ENCODE measurements at regions not wholly inside any gene's neighbourhood (a gene's known extent, or its start where the extent isn't known, plus 50 kb on each side); places are given as distances from the start of the nearest gene placed in this dataset.

GRCh38 chr2:58865436-58865835 lies 624.3 kb upstream of the FANCL start:
- DNase-seq (ENCODE audit: low read depth), result no peak

GRCh38 chr2:58862244-58862643 lies 621.1 kb upstream of the FANCL start:
- no peak for DNase-seq (ENCODE audit: low read depth)

DNA sequence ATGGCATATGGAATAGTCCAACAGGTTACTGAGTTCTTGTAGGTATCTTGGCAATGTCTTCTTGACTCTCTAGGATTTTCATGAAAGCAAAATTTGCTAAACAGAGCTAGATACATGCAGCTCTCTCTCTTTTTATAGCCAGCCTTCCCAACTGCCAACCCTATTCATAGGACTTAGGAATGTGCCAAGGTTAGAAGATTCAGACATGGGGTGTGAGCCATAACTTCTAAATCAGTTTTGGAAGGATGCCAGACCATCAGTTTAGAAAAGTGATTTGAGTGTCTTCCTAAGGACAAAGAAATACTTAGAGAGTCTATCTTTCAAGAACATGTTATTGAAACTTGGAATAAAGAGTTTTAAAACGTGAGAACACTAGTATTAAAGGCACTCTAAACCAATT lies 619.5 kb upstream of the FANCL start:
- DNase-seq (ENCODE audit: low read depth), result no peak

- DNase-seq (ENCODE audit: low read depth), result no peak
Observed at GRCh38 chr2:58856100-58856499, 615.0 kb upstream of the FANCL start.

GRCh38 chr2:58853420-58853819 lies 612.3 kb upstream of the FANCL start:
- no peak for DNase-seq (ENCODE audit: low read depth)

DNA sequence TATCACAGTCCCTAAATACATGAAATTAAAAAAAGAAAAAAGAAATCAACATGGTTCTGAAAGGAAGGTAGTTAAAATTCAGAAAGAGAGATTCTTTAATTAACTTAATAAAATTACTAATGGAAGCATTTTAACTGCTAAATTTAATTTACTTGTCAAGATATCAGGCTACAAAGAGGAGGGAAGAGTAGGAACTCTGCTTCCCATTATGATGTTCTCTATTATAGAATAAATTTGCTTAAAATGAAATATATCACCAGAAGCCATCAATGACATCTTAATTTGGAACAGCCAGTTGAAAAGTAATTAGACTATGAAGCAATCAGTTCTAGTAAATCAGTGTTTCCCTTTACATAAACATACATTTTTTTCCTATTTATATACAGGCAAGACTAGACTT lies 611.8 kb upstream of the FANCL start:
- DNase-seq (ENCODE audit: low read depth), result no peak

DNA sequence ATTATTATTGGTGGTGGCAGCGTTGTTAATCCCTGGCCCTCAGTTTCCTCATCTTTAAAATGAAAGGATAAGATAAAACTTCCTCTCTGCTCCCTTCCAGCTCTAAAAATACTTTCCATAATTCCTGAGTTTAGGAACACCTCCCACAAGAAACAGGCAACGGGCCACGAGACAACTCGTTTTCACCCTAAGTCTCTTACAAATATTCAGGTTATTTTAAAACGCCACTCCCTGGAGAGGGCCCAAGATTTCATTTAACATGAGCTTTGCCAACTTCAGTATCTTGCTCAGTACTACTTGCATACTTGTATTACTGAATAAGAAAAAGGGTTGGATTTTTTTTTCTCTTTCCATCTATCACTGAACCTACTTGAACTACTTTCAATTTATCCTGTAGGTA lies 611.1 kb upstream of the FANCL start:
- no peak for DNase-seq (ENCODE audit: low read depth)

DNA sequence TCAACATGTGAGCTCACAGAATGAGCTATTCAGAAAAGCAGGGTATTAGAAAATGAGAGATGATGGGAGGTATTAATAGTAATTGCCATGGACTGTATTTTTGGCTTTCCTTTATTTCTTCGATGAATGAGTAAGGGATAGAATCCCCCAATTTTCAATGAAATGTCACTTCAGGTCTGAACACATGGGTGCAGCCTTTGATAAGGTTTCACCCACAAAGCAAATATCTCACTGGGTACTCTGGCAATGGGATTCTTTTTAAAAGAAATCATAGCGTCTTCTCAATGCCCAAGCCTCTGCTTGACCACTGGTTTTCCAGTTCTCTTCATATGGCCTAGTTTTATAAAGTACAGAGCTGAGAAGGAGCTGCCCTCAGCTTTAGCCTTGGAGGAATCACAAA lies 610.5 kb upstream of the FANCL start:
- DNase-seq (ENCODE audit: low read depth), result no peak

GRCh38 chr2:58845011-58845410 lies 603.9 kb upstream of the FANCL start:
- no peak for DNase-seq (ENCODE audit: low read depth)

DNA sequence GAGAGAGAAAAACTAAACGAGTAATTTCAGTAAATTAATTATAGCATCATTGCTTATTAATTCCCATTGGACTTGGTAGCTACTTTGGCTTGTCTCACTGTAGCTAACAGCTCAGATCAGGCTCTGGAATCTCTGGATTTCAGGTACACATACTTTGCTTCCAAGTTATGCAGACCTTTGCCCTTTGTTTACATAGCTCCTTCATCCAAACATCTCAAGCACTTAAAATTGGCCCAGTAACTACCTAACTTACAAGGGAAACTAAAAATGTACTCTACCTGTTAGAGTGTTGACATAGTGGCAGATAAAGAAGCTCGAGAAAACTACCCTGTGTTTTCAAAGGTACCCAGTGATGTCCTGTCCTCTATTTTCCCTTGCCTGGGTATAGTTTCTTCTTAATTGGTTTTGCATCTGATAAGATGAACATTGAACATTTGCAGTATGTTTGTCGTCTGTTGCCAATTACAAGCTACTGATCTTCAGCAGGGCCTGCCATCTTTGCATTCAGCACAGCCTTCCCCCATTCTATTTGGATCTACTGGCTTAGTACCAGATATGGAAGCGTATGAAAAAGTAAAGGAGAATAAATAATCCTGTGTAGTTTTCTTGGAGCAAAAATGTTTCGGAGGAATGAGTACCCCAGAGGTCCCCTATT lies 601.5 kb upstream of the FANCL start:
- DNase-seq (ENCODE audit: low read depth), result no peak

DNA sequence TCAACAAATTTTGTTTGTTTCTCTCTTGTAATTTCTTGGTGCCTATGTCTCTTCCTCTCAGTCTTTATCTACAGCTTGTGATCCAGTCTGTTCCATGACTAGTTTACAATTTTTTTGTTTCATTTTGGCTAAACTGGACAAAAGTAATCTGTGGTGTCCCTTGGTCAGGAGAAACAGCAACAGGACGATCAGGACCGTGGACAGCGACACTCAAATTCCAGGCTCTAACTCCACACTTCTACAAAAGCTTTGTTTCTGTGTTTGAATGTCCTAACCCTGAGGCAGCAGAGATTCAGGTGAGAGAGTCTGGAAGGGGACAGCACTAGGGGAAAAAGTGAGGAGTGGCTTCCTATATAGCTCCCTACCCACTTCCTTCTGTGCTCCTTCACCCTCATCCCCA lies 593.3 kb upstream of the FANCL start:
- DNase-seq (ENCODE audit: low read depth), result peak; percentile 0

GRCh38 chr2:58826795-58827194 lies 585.7 kb upstream of the FANCL start:
- no peak for DNase-seq (ENCODE audit: low read depth)

GRCh38 chr2:58812771-58813344 lies 571.7 kb upstream of the FANCL start:
- DNase-seq (ENCODE audit: low read depth), result no peak

GRCh38 chr2:58805126-58805525 lies 564.0 kb upstream of the FANCL start:
- no peak for DNase-seq (ENCODE audit: low read depth)

GRCh38 chr2:58803192-58803591 lies 562.1 kb upstream of the FANCL start:
- DNase-seq (ENCODE audit: low read depth), result no peak

DNA sequence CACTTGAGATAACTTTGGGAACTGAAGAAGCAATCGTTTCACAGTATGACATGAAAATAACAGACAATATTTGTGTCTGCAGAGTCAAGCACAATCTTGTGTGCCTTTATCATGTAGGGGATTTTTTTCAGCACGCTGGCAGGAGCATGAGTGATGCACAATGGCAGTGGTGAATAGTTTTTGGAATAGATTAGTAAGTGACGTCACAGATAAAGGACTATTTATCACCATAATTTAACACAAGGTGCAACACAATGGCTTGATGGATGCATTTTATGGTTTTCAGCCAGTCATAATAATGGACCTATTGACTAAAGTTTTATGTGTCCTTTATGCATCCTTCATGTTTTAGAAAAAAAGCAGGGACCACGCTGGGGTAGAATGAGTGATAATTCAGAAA lies 559.8 kb upstream of the FANCL start:
- DNase-seq (ENCODE audit: low read depth), result no peak

GRCh38 chr2:58798676-58799208 lies 557.6 kb upstream of the FANCL start:
- no peak for DNase-seq (ENCODE audit: low read depth)

DNA sequence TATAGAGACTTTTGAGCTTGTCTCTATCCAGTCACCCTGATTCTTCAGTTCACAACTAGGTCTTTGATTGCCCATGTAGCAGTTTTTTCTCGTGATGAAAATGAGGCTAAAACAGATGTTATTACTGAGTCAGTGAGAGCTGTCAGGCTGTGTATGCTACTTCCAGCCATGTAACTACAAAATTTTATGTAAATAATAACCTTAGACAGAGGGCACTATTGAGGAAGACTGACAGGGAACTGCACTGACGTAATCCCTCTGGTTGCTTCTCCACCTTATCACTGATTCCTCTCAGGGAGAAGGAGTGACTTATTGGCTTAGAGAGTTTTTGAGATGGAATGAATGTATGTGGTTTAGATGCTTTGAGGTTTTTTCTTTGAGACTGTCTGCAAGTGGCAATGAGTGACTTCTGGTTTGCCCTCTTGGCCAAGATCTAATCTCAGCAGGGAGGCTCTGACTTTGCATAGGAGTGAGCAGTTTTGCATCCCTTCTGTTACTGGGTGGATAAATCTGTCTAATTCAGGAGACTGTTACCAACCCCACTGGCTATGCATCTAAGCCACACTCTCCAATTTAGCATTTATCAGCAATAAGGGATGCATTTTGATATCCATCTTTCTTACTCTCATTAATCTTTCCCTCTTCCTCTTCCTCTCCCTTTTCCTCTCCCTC lies 555.2 kb upstream of the FANCL start:
- no peak for DNase-seq (ENCODE audit: low read depth)

DNA sequence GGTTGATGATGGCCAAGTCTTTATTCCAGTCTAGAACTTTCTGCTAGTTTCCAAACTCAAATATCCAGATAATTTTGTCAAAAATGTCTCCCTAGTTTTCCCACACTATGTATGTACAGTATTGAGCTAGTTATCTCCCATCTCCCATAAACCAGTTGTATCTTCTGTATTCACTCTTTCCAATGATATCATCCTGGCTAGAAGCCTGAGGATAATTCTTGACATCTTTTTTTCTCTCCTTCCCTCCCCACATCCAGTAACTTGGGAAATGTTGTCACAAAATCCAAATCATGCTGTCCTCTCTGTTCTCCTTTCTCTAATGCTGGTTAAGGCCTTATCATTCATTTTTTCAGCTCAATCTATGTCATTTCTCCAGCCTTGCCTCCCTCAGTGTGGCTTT lies 553.8 kb upstream of the FANCL start:
- DNase-seq (ENCODE audit: low read depth), result no peak

DNA sequence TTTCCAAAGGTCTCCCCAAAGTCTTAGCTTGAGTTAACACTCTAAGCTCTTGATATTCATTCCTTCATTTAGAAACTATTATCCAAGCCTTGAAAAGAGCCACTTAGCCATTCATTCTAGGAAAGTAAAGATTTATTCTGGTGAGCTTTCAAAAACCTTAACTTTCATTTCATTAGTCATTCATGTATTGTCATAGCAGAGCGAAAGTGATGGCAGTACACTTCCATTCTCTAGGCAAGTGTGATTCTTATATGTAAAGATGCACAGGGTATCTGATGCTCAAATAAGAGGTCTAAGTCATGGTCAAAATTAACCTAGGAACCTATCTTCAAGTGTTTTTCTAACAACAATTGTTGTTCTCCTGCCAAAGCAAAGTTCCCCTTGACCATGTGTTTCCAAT lies 553.0 kb upstream of the FANCL start:
- no peak for DNase-seq (ENCODE audit: low read depth)

- DNase-seq (ENCODE audit: low read depth), result no peak
Observed at GRCh38 chr2:58788402-58788801, 547.3 kb upstream of the FANCL start.

- no peak for DNase-seq (ENCODE audit: low read depth)
Observed at GRCh38 chr2:58770846-58771245, 529.7 kb upstream of the FANCL start.

- no peak for DNase-seq (ENCODE audit: low read depth)
Observed at GRCh38 chr2:58769864-58770234, 528.7 kb upstream of the FANCL start.
